Activated naive CD4-positive, alpha-beta T cell treated with anti-CD3 and anti-CD28 coated beads, Interleukin-2, amount 50 U/mL, for 24 hours (primary cell): ENCODE measurements at regions not wholly inside any gene's neighbourhood (a gene's known extent, or its start where the extent isn't known, plus 50 kb on each side); places are given as distances from the start of the nearest gene placed in this dataset.
"Not testable (repeated sequence)": the region's sequence is repeated elsewhere in the genome, so short reads cannot be mapped to it uniquely, and the experiment has no call there.

ENCODE experiments used
- H3K27ac Mint-ChIP-seq: one replicate; pipeline ENCODE4 v1.8.0; 2021; ENCODE audit warnings: mild to moderate bottlenecking, mixed read lengths
- H3K27me3 Mint-ChIP-seq: one replicate; pipeline ENCODE4 v1.8.0; 2021; ENCODE audit warnings: mixed read lengths
- H3K36me3 Mint-ChIP-seq: one replicate; pipeline ENCODE4 v1.8.0; 2021; ENCODE audit warnings: mixed read lengths
- H3K4me1 Mint-ChIP-seq: one replicate; pipeline ENCODE4 v1.8.0; 2021; ENCODE audit warnings: mixed read lengths
- H3K4me3 Mint-ChIP-seq: one replicate; pipeline ENCODE4 v1.8.0; 2021; ENCODE audit warnings: mild to moderate bottlenecking, mixed read lengths
- H3K9me3 Mint-ChIP-seq: one replicate; pipeline ENCODE4 v1.8.0; 2021; ENCODE audit warnings: mixed read lengths

DNA sequence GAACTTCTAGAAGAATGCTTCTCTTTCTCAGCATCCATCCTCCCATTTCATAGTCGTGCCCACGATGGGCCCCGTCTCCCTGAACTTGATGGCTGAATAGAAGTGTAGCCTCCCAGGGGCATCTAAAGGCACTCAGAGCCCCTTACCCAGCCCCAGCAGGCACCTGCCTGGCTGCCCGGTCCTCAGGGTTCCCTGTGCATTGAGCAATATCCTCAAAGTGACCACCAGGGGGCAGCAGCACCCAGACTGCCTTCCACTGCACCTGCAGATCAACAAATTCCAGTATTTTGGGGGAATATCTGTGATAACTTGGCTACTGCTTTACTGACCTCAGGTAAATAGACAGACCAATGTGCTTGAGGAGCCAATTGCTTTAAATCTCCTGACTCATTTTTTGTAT lies 2707.9 kb upstream of the TPTE start:
- not testable (repeated sequence) for H3K4me1 Mint-ChIP-seq, H3K27me3 Mint-ChIP-seq, H3K4me3 Mint-ChIP-seq, H3K27ac Mint-ChIP-seq, H3K36me3 Mint-ChIP-seq, H3K9me3 Mint-ChIP-seq

GRCh38 chr21:7817013-7817412 lies 2704.4 kb upstream of the TPTE start:
- not testable (repeated sequence) for H3K27me3 Mint-ChIP-seq, H3K4me3 Mint-ChIP-seq, H3K9me3 Mint-ChIP-seq, H3K4me1 Mint-ChIP-seq, H3K27ac Mint-ChIP-seq, H3K36me3 Mint-ChIP-seq

DNA sequence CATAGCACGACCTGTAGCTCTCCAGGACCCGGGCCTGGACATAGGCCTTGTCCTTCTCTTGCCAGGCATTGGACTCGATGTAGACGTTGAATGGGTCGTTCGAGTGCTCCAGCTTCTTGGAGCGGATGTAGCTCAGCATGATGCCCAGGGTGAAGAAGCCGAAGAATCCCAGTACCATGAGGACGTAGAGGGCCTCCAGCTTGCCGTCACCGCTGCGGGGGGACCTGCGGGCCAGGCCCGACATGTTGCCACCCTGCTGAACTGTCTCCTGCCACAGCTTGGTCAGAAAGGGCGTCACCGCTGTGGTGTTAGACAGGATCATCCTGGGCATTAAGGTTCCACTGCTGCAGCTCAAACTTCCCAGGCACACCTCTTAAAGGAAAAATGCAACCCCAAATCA lies 2702.1 kb upstream of the TPTE start:
- not testable (repeated sequence) for H3K36me3 Mint-ChIP-seq, H3K4me3 Mint-ChIP-seq, H3K9me3 Mint-ChIP-seq, H3K27ac Mint-ChIP-seq, H3K27me3 Mint-ChIP-seq, H3K4me1 Mint-ChIP-seq

GRCh38 chr21:7825627-7826026 lies 2695.8 kb upstream of the TPTE start:
- not testable (repeated sequence) for H3K36me3 Mint-ChIP-seq, H3K4me3 Mint-ChIP-seq, H3K27ac Mint-ChIP-seq, H3K9me3 Mint-ChIP-seq, H3K27me3 Mint-ChIP-seq, H3K4me1 Mint-ChIP-seq

- not testable (repeated sequence) for H3K9me3 Mint-ChIP-seq, H3K27me3 Mint-ChIP-seq, H3K4me3 Mint-ChIP-seq, H3K36me3 Mint-ChIP-seq, H3K27ac Mint-ChIP-seq, H3K4me1 Mint-ChIP-seq
Measured at GRCh38 chr21:7826174-7826573, 2695.2 kb upstream of the TPTE start.

DNA sequence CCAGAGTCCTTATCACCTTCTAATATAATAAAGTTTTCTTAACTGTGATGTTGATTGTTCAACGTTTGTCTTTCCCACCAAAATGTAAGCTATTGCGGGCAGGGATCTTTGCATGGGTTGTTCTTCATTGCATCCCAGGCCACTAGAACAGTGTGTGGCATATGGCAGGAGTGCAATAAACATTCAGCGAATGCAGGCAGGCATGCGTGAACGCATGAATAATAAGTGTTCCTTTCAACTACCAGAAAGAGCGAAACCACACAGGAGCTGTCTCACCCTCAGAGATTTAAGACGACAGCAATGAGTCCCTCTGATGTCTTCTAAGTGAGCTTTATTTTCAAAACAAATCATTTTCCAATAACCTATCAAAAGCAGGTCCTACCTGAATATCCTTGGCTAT lies 2693.1 kb upstream of the TPTE start:
- not testable (repeated sequence) for H3K9me3 Mint-ChIP-seq, H3K4me1 Mint-ChIP-seq, H3K4me3 Mint-ChIP-seq, H3K27me3 Mint-ChIP-seq, H3K36me3 Mint-ChIP-seq, H3K27ac Mint-ChIP-seq

DNA sequence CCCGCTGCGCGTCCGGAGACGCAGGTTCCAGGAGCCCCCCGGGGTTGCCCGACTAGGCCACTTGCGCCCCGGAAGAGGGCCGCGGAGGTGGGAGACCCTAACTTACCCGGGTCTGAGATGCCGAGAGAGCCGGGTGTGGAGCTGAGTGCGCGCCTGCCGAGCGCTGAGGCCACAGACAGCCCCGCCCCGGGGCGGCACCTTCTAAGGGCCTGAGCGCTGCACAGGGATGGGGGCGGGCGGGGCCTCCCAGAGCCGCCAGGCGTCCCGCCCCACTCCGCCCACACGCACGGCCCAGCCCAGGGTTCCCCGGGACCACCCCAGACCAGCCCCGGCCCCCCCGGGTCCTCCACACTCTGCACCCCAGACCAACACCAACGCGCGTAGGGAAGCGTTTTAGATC lies 2692.0 kb upstream of the TPTE start:
- not testable (repeated sequence) for H3K27me3 Mint-ChIP-seq, H3K4me1 Mint-ChIP-seq, H3K27ac Mint-ChIP-seq, H3K4me3 Mint-ChIP-seq, H3K9me3 Mint-ChIP-seq, H3K36me3 Mint-ChIP-seq

GRCh38 chr21:7837315-7837714 lies 2684.1 kb upstream of the TPTE start:
- H3K4me3 Mint-ChIP-seq, H3K9me3 Mint-ChIP-seq, H3K4me1 Mint-ChIP-seq, H3K27ac Mint-ChIP-seq, H3K27me3 Mint-ChIP-seq, H3K36me3 Mint-ChIP-seq: not testable (repeated sequence)

DNA sequence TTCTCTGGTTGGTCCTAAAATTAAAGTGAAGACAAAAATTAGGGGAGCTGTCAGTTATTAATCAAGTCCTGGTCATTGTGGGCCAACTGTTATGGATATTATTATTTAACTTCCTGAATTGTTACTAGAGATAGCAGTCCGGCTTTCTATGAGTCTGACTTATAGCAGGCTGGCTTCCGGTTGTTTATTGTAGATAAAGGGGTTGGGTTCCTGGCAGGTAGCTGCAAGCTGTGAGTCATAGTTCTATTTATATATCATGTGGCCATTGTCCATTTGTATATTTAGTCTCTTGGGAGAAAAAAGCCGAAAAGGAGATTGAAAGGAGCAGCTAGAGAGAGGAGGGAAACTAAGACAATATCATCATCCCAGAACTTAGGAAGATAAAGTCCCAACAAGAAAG lies 2668.0 kb upstream of the TPTE start:
- H3K9me3 Mint-ChIP-seq, H3K4me3 Mint-ChIP-seq, H3K27me3 Mint-ChIP-seq, H3K36me3 Mint-ChIP-seq, H3K27ac Mint-ChIP-seq, H3K4me1 Mint-ChIP-seq: not testable (repeated sequence)

- H3K27me3 Mint-ChIP-seq, result not testable (repeated sequence)
Measured at GRCh38 chr21:7853836-7854235, 2667.5 kb upstream of the TPTE start.

More at GRCh38 chr21:7853836-7854235, 2667.5 kb upstream of the TPTE start:
- H3K27ac Mint-ChIP-seq, H3K36me3 Mint-ChIP-seq, H3K4me1 Mint-ChIP-seq, H3K9me3 Mint-ChIP-seq, H3K4me3 Mint-ChIP-seq: not testable (repeated sequence)
